Lower leg skin (tissue), 3 donors: ENCODE measurements at regions not wholly inside any gene's neighbourhood (a gene's known extent, or its start where the extent isn't known, plus 50 kb on each side); places are given as distances from the start of the nearest gene placed in this dataset.

Experiments used
- POLR2A ChIP-seq, 2 donors: fragments of 450-650 bp; IDR thresholded peaks; one replicate each; pipeline ENCODE4 v1.6.1; 2016 to 2017; ENCODE audit warnings: antibody characterized with exemption in 2 of 2, mild to moderate bottlenecking in 1 of 2, moderate library complexity in 1 of 2
- TF ChIP-seq, protein P1 (sequence below), 3 donors: fragments of 450-650 bp; IDR thresholded peaks; one replicate each; pipeline ENCODE4 v1.5.1; 2016; ENCODE audit warnings: antibody characterized with exemption in 3 of 3, mild to moderate bottlenecking in 3 of 3, moderate library complexity in 2 of 3

DNA sequence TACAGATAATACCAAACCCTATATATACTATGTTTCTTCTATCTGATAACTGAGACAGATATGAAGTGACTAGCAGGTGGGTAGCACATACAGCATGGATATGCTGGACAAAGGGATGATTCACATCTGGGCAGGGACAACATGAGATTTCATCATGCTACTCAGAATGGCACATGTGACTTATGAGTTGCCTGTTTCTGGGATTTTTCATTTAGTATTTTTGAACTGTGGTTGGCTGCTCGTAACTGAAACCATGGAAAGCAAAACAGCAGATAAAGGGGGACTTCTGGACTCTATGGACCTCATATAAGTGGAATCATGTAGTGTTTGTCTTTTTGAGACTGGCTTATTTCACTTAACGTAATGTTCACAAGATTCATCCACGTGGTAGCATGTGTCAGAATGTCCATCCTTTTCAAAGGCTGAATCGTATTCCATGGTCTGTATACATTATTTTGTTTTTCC, 883.0 kb downstream of the TBC1D22A start:
- TF ChIP-seq, protein P1, sequence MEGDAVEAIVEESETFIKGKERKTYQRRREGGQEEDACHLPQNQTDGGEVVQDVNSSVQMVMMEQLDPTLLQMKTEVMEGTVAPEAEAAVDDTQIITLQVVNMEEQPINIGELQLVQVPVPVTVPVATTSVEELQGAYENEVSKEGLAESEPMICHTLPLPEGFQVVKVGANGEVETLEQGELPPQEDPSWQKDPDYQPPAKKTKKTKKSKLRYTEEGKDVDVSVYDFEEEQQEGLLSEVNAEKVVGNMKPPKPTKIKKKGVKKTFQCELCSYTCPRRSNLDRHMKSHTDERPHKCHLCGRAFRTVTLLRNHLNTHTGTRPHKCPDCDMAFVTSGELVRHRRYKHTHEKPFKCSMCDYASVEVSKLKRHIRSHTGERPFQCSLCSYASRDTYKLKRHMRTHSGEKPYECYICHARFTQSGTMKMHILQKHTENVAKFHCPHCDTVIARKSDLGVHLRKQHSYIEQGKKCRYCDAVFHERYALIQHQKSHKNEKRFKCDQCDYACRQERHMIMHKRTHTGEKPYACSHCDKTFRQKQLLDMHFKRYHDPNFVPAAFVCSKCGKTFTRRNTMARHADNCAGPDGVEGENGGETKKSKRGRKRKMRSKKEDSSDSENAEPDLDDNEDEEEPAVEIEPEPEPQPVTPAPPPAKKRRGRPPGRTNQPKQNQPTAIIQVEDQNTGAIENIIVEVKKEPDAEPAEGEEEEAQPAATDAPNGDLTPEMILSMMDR (IDR thresholded peaks at IDR 0.05), result no peak
- TF ChIP-seq POLR2A (IDR thresholded peaks at IDR 0.05), result no peak
